SJCRH30 (cell line): ENCODE measurements at regions not wholly inside any gene's neighbourhood (a gene's known extent, or its start where the extent isn't known, plus 50 kb on each side); places are given as distances from the start of the nearest gene placed in this dataset.

Source experiments
- DNase-seq, 2 experiments: peaks; one replicate each; pipeline ENCODE4 v3.0.0-alpha.2; 2015 to 2020
- H3K27ac ChIP-seq: fragments of 250-450 bp; sonication (Bioruptor Pico); 2 replicates; pipeline ENCODE4 v1.5.1; 2020; ENCODE audit warnings: mild to moderate bottlenecking, moderate library complexity
- H3K27me3 ChIP-seq: fragments of 250-450 bp; sonication (Bioruptor Pico); 2 replicates; pipeline ENCODE4 v1.5.1; 2020; ENCODE audit warnings: mild to moderate bottlenecking, moderate library complexity
- H3K36me3 ChIP-seq: fragments of 250-450 bp; sonication (Bioruptor Pico); 2 replicates; pipeline ENCODE4 v1.5.1; 2020; ENCODE audit warnings: mild to moderate bottlenecking, moderate library complexity
- H3K4me1 ChIP-seq: fragments of 250-450 bp; sonication (Bioruptor Pico); 2 replicates; pipeline ENCODE4 v1.5.1; 2020; ENCODE audit warnings: mild to moderate bottlenecking, moderate library complexity
- H3K4me3 ChIP-seq: fragments of 250-450 bp; sonication (Bioruptor Pico); 2 replicates; pipeline ENCODE4 v1.5.1; 2020; ENCODE audit warnings: mild to moderate bottlenecking, moderate library complexity
- H3K9me3 ChIP-seq: fragments of 250-450 bp; sonication (Bioruptor Pico); replicated peaks from 2 replicates; pipeline ENCODE4 v1.5.1; 2020; ENCODE audit warnings: mild to moderate bottlenecking, moderate library complexity

GRCh38 chr9:110036286-110036685, 171.7 kb downstream of the C9orf152 start:
- H3K4me3 ChIP-seq: no peak overlapping the region
- no peak for DNase-seq
- H3K27ac ChIP-seq: no peak overlapping the region
- H3K9me3 ChIP-seq: no peaks in the 10 kb centered on the region
- peaks cover 8% of the 10 kb centered on the region for H3K4me1 ChIP-seq
- H3K27me3 ChIP-seq: no peaks in the 10 kb centered on the region
- H3K36me3 ChIP-seq: 0 out of 2 replicates have a peak, but pooled peaks cover 5% of the 10 kb centered on the region

- DNase-seq: no peak
- peaks cover 7% of the 10 kb centered on the region; the same call in 1 of the 2 replicates for H3K36me3 ChIP-seq
- H3K9me3 ChIP-seq: peaks cover 4% of the 10 kb centered on the region; the same call in 1 of the 2 replicates
- H3K4me1 ChIP-seq: no peaks in the 10 kb centered on the region
- H3K4me3 ChIP-seq: no peak overlapping the region
- H3K27ac ChIP-seq: no peak overlapping the region
- no peaks in the 10 kb centered on the region for H3K27me3 ChIP-seq
Observed at GRCh38 chr9:110040788-110041187, 167.2 kb downstream of the C9orf152 start.

- Histone ChIP-seq H3K36me3 (peaks cover 7% of the 10 kb centered on the region; the same call in 1 of the 2 replicates), H3K27me3 (no peaks in the 10 kb centered on the region), H3K4me3 (no peak overlapping the region), H3K4me1 (no peaks in the 10 kb centered on the region), H3K9me3 (peaks cover 4% of the 10 kb centered on the region; the same call in 1 of the 2 replicates), H3K27ac (no peak overlapping the region)
- no peak for DNase-seq
Observed at GRCh38 chr9:110041452-110041851, 166.5 kb downstream of the C9orf152 start.

GRCh38 chr9:110047232-110047954, 160.6 kb downstream of the C9orf152 start:
- Histone ChIP-seq H3K27ac (no peak overlapping the region), H3K4me1 (peaks cover 27% of the 10 kb centered on the region), H3K27me3 (no peaks in the 10 kb centered on the region), H3K36me3 (peaks cover 8% of the 10 kb centered on the region; the same call in 1 of the 2 replicates), H3K9me3 (peaks cover 4% of the 10 kb centered on the region; the same call in 1 of the 2 replicates), H3K4me3 (no peak overlapping the region)
- DNase-seq: no peak

- no peak for DNase-seq
- peaks cover 4% of the 10 kb centered on the region; the same call in 1 of the 2 replicates for H3K9me3 ChIP-seq
- peaks cover 30% of the 10 kb centered on the region for H3K4me1 ChIP-seq
- no peaks in the 10 kb centered on the region for H3K27me3 ChIP-seq
- peaks cover 11% of the 10 kb centered on the region; the same call in 1 of the 2 replicates for H3K36me3 ChIP-seq
- H3K4me3 ChIP-seq: no peak overlapping the region
- H3K27ac ChIP-seq: no peak overlapping the region
Observed at GRCh38 chr9:110047955-110048402, 160.0 kb downstream of the C9orf152 start.

GRCh38 chr9:110048403-110048975, 159.5 kb downstream of the C9orf152 start:
- Histone ChIP-seq H3K36me3 (0 out of 2 replicates have a peak, but pooled peaks cover 8% of the 10 kb centered on the region), H3K4me1 (peaks cover 30% of the 10 kb centered on the region), H3K27me3 (no peaks in the 10 kb centered on the region), H3K4me3 (no peak overlapping the region), H3K9me3 (no peaks in the 10 kb centered on the region; the same call in 1 of the 2 replicates), H3K27ac (no peak overlapping the region)
- DNase-seq: no peak

GRCh38 chr9:110048976-110049698, 158.8 kb downstream of the C9orf152 start:
- Histone ChIP-seq H3K36me3 (0 out of 2 replicates have a peak, but pooled peaks cover 8% of the 10 kb centered on the region), H3K4me3 (no peak overlapping the region), H3K4me1 (peaks cover 30% of the 10 kb centered on the region), H3K27me3 (no peaks in the 10 kb centered on the region), H3K27ac (no peak overlapping the region), H3K9me3 (no peaks in the 10 kb centered on the region)
- DNase-seq: no peak

- no peak overlapping the region for H3K4me3 ChIP-seq
- 0 out of 2 replicates have a peak, but pooled peaks cover 11% of the 10 kb centered on the region for H3K36me3 ChIP-seq
- H3K4me1 ChIP-seq: peaks cover 30% of the 10 kb centered on the region
- H3K27me3 ChIP-seq: no peaks in the 10 kb centered on the region
- H3K27ac ChIP-seq: peak overlapping the region; percentile 88
- DNase-seq: no peak
- no peaks in the 10 kb centered on the region for H3K9me3 ChIP-seq
Observed at GRCh38 chr9:110049699-110050450, 158.1 kb downstream of the C9orf152 start.

- Histone ChIP-seq H3K27ac (peak overlapping the region; percentile 88), H3K36me3 (0 out of 2 replicates have a peak, but pooled peaks cover 11% of the 10 kb centered on the region), H3K4me3 (no peak overlapping the region), H3K27me3 (no peaks in the 10 kb centered on the region), H3K4me1 (peaks cover 30% of the 10 kb centered on the region), H3K9me3 (no peaks in the 10 kb centered on the region)
- peak; percentile 78 to 84 for DNase-seq
Observed at GRCh38 chr9:110050925-110051355, 157.0 kb downstream of the C9orf152 start.

- no peak for DNase-seq
- Histone ChIP-seq H3K36me3 (0 out of 2 replicates have a peak, but pooled peaks cover 5% of the 10 kb centered on the region), H3K9me3 (no peaks in the 10 kb centered on the region), H3K4me3 (no peak overlapping the region), H3K27me3 (no peaks in the 10 kb centered on the region), H3K27ac (no peak overlapping the region), H3K4me1 (peaks cover 21% of the 10 kb centered on the region)
Observed at GRCh38 chr9:110056062-110056461, 151.9 kb downstream of the C9orf152 start.

- H3K36me3 ChIP-seq: 0 out of 2 replicates have a peak, but pooled peaks cover 6% of the 10 kb centered on the region
- no peak overlapping the region for H3K27ac ChIP-seq
- peak; percentile 54 to 69 for DNase-seq
- no peak overlapping the region for H3K4me3 ChIP-seq
- peaks cover 5% of the 10 kb centered on the region for H3K4me1 ChIP-seq
- H3K9me3 ChIP-seq: no peaks in the 10 kb centered on the region
- H3K27me3 ChIP-seq: no peaks in the 10 kb centered on the region
Observed at GRCh38 chr9:110058304-110058953, 149.5 kb downstream of the C9orf152 start.

- no peak overlapping the region for H3K4me3 ChIP-seq
- H3K27ac ChIP-seq: no peak overlapping the region
- peaks cover 6% of the 10 kb centered on the region; the same call in 1 of the 2 replicates for H3K36me3 ChIP-seq
- H3K4me1 ChIP-seq: peaks cover 5% of the 10 kb centered on the region
- DNase-seq: no peak
- no peaks in the 10 kb centered on the region for H3K9me3 ChIP-seq
- H3K27me3 ChIP-seq: no peaks in the 10 kb centered on the region
Observed at GRCh38 chr9:110059461-110059860, 148.5 kb downstream of the C9orf152 start.

GRCh38 chr9:110064803-110065202, 143.2 kb downstream of the C9orf152 start:
- peaks cover 5% of the 10 kb centered on the region for H3K4me1 ChIP-seq
- peaks cover 4% of the 10 kb centered on the region; the same call in 1 of the 2 replicates for H3K36me3 ChIP-seq
- no peak overlapping the region for H3K27ac ChIP-seq
- H3K9me3 ChIP-seq: no peaks in the 10 kb centered on the region
- H3K4me3 ChIP-seq: no peak overlapping the region
- DNase-seq: no peak
- no peaks in the 10 kb centered on the region for H3K27me3 ChIP-seq

GRCh38 chr9:110065532-110065931, 142.4 kb downstream of the C9orf152 start:
- no peaks in the 10 kb centered on the region for H3K9me3 ChIP-seq
- no peak overlapping the region for H3K4me3 ChIP-seq
- DNase-seq: no peak
- H3K27me3 ChIP-seq: no peaks in the 10 kb centered on the region
- H3K36me3 ChIP-seq: peaks cover 4% of the 10 kb centered on the region; the same call in 1 of the 2 replicates
- H3K27ac ChIP-seq: no peak overlapping the region
- H3K4me1 ChIP-seq: no peaks in the 10 kb centered on the region
